NCI-H1930 (cell line): ENCODE measurements at regions not wholly inside any gene's neighbourhood (a gene's known extent, or its start where the extent isn't known, plus 50 kb on each side); places are given as distances from the start of the nearest gene placed in this dataset.
"Not testable (repeated sequence)": the region's sequence is repeated elsewhere in the genome, so short reads cannot be mapped to it uniquely, and the experiment has no call there.

Source experiments
- DNase-seq, 2 experiments: peaks; one replicate each; lab custom pipeline; 2025; lab: John Stamatoyannopoulos, UW

GRCh38 chr7:136405931-136406777 lies 429.0 kb upstream of the MTPN start:
- peak; percentile 36 to 52 for DNase-seq

- no peak for DNase-seq
These were observed 426.4 kb upstream of the MTPN start for GRCh38 chr7:136403591-136403990.

- no peak for DNase-seq
These were observed 423.7 kb upstream of the MTPN start for GRCh38 chr7:136400877-136401276.

- DNase-seq, result no peak
These were observed 422.2 kb upstream of the MTPN start for GRCh38 chr7:136399385-136399784.

DNA sequence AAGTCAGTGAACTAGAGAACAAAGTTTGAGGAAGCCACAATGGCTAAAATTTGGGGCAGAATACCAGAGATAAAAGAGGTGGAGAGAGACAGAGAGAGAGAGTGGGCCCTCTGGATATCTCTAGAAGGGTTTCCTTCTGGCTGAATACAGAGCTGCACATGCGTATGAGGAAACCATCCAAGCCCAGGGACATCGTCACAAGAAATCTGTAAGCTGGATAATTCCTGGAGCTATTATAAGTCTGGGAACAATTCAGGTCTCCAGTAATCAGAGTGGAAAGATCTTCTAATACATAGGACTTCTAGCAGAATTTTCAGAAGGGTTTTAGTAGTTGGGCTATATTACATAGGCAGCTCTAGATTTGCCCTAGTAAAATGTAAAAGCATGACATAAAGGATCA lies 415.7 kb upstream of the MTPN start:
- no peak for DNase-seq

DNA sequence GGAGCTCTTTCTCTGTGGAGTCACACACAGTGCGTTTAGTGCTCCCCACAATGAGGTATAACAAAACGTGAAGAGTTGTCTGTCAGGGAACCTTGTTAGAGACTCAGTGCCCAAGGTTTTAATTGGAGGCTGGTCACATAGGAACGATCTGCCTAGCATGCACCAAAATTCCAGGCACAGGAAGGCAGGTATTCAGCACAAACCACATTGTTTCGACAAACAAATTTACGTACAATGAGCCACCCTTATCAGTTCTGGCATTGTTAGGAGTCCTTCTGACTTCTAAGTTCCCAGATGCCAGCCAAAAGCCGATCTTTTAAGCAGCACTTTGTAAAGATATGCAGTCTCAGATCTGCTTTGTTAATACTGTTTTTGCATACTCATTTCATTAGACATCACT lies 414.2 kb upstream of the MTPN start:
- no peak for DNase-seq

DNA sequence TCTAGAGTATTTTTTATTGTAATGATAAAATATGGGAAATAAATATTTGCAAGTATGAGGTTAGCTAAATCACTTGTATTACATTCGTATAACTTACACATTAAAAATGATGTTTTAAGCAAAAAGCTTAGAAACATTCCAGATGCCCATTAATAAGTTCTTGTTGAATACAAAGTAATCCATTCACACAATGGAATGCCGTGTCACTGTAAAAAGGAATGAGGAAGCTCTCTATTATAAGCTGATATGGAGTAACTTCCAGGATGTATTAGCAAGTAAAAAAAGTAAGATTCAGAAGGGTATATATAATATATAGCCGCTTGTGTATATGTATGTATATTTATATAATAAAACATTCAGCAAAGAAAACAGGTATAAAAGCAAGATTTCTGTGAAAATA lies 412.8 kb upstream of the MTPN start:
- no peak for DNase-seq

GRCh38 chr7:136386876-136387275 lies 409.7 kb upstream of the MTPN start:
- DNase-seq, result no peak

DNA sequence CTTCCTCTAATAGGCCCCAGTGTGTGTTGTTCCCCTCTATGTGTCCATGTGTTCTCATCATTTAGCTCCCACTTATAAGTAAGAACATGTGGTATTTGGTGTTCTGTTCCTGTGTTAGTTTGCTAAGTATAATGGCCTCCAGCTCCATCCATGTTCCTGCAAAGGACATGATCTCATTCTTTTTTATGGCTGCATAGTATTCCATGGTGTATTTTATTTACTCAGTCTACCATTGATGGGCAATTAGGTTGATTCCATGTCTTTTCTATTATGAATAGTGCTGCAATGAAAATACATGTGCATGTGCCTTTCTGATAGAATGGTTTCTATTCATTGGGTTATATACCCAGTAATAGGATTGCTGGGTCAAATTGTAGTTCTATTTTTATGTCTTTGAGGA lies 394.2 kb upstream of the MTPN start:
- not testable (repeated sequence) for DNase-seq

DNA sequence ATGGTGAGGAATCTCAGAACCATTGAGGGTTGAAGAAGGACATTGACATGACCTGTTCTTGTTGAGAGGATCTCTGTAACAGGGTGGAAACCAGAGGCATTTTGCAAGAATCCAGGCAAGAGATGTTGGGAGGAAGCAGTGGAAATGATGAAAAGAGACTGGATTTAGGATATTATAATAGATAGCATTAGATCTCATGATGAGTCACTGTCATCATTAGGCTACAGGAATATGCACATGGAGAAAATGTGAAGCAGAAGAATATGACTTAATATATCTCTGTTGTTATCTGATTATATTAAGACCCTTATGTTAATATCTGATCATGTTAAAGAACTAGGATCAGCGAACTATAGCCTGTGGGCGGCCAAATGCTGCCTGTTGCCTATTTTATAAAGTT lies 393.0 kb upstream of the MTPN start:
- no peak for DNase-seq

DNA sequence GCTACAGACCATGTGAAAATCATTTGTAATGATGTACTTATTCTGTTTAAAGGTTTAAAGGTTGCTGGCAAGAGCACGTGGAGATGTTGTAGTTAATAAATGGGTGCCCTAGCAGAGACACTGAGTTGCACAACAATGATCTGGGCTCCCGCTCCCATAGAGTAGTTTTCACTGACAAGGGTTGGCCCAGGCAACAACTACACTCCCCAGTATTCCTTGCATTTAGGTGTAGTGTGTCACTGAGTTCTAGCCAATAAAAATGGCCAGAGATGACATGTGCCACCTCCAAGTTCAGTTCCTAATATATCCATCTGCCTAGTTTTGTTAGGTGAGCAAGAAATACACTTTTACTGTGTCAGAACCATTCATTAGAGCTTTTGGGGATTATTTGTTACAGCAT lies 392.1 kb upstream of the MTPN start:
- DNase-seq, result no peak

GRCh38 chr7:136359333-136359903 lies 382.3 kb upstream of the MTPN start:
- no peak for DNase-seq

DNA sequence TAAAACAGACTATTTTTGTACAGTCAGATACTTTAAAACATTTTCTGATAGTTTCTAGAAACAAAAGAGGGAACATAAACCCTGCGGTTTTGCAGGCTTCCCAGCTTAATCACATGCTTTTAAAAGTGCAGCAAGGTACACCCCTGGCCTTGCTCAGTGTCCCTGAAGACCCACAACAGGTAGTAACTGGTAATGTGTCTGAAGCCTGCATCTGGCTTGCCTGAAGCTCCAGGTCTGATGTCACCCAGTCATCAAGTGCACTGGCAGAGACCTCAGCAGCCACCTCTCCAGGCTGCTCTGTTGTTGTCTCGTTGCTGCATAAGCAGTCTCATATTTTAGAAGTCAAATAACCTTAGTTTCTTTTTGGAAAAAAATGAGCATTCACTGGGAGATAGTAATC lies 376.1 kb upstream of the MTPN start:
- no peak for DNase-seq

- DNase-seq, result no peak
These were observed 371.5 kb upstream of the MTPN start for GRCh38 chr7:136348542-136349192.

GRCh38 chr7:136348142-136348541 lies 371.0 kb upstream of the MTPN start:
- no peak for DNase-seq

- DNase-seq, result no peak
These were observed 370.3 kb upstream of the MTPN start for GRCh38 chr7:136347488-136347887.

- no peak for DNase-seq
These were observed 365.1 kb upstream of the MTPN start for GRCh38 chr7:136342251-136342650.

DNA sequence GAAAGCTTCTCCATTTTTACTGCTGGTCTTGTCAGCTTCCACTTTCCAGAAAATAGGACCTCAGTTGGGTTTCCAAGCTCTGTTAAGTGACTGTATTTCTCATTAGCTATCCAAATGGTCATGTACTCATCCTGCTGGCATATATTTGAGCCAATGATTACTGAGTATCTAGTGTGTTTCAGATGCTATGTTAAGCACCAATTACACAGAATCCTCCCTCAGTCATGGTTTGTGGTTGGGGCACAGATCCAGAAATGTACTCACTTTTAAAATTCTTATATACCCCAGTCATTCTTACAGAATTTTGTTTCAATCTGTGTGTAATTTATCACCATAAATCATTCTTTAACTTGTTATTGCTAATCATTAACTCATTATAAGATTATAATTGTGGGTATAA lies 362.3 kb upstream of the MTPN start:
- DNase-seq, result no peak

DNA sequence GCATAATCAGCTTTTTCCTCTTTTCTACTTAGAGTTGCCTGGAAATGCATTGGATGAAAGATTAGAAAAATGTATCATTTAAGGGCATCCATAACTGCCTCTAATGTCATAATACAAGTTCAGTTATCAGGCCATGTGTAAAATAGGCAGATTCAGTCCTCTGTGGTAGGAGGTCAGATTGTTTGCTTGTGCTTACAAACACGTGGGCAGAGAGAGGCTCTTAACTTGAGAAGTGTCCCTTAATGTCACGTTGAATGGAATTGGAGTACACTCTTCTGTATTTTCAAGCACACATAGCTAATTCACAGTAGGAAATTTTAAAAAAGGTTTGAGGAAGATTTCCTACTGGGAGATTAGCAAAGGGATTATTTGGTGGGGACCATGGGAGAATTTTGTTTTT lies 359.8 kb upstream of the MTPN start:
- no peak for DNase-seq

GRCh38 chr7:136333636-136334035 lies 356.5 kb upstream of the MTPN start:
- DNase-seq, result no peak

DNA sequence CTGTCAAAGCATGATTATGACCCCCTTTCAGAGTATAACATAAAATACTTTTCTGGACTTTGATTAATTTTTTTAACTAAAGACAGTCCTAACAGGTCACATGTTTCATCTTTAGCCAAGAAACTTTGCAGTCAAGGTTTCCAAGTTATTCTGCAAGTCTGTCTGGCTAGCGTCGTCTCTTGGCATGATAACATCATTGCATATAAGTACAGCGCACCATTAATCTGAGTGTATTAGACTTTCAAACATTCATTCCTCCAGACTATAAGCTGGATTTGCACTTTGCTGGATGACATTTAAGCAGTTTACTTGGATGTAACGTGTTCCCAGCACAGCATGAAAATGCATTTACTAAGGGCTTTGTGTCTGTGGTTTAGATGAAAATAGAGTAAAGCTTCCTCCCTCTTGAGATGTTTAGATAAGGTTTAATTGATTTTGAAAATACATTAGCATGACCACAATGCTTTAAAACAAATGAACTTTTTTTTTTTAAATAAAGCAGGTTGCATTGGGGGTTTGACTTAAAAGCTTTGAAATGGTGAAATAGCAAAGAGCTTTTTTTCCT lies 349.0 kb upstream of the MTPN start:
- DNase-seq, result no peak

- DNase-seq, result no peak
These were observed 348.4 kb upstream of the MTPN start for GRCh38 chr7:136325578-136325977.

- no peak for DNase-seq
These were observed 347.9 kb upstream of the MTPN start for GRCh38 chr7:136325027-136325426.
